ENCODE measurements at regions not wholly inside any gene's neighbourhood (a gene's known extent, or its start where the extent isn't known, plus 50 kb on each side); places are given as distances from the start of the nearest gene placed in this dataset.
"Not testable (repeated sequence)": the region's sequence is repeated elsewhere in the genome, so short reads cannot be mapped to it uniquely, and the experiment has no call there.

GRCh38 chr11:92048415-92048814 lies 176.2 kb upstream of the FAT3 start:
- ChIA-PET CTCF (no interaction called here), POLR2A (no interaction called here)
- no peaks in the 10 kb centered on the region for H3K27me3 Mint-ChIP-seq

GRCh38 chr11:92046103-92046502 lies 178.5 kb upstream of the FAT3 start:
- Mint-ChIP-seq H3K27me3 (no peaks in the 10 kb centered on the region), H3K4me3 (no peak overlapping the region), H3K27ac (no peak overlapping the region), H3K4me1 (no peaks in the 10 kb centered on the region), H3K9me3 (peaks cover 0 to 21% (median 7%) of the 10 kb centered on the region in 5 donors), H3K36me3 (no peaks in the 10 kb centered on the region)
- H3K4me3 ChIP-seq (ENCODE audit: low read length), result no peak overlapping the region
- no peaks in the 10 kb centered on the region for H3K36me3 ChIP-seq (ENCODE audit: insufficient read depth, low read length)
- H3K9me3 ChIP-seq (ENCODE audit: low read length), result no peaks in the 10 kb centered on the region
- no peaks in the 10 kb centered on the region for H3K27me3 ChIP-seq (ENCODE audit: insufficient read depth, low read length, poor library complexity, severe bottlenecking)
- H3K27ac ChIP-seq (ENCODE audit: low read depth, low read length), result no peak overlapping the region
- POLR2A ChIA-PET, result no interaction called here
- no peaks in the 10 kb centered on the region for H3K4me1 ChIP-seq (ENCODE audit: insufficient read depth, low read length)
- DNase-seq, result no peak
- CTCF ChIA-PET, result no interaction called here

More at GRCh38 chr11:92048415-92048814, 176.2 kb upstream of the FAT3 start:
- Histone ChIP-seq H3K36me3 (ENCODE audit: insufficient read depth, low read length) (no peaks in the 10 kb centered on the region), H3K4me1 (ENCODE audit: insufficient read depth, low read length) (no peaks in the 10 kb centered on the region), H3K4me3 (ENCODE audit: low read length) (no peak overlapping the region), H3K27me3 (ENCODE audit: insufficient read depth, low read length, poor library complexity, severe bottlenecking) (no peaks in the 10 kb centered on the region), H3K27ac (ENCODE audit: low read depth, low read length) (no peak overlapping the region), H3K9me3 (ENCODE audit: low read length) (no peaks in the 10 kb centered on the region)
- H3K27ac Mint-ChIP-seq, result no peak overlapping the region
- no peaks in the 10 kb centered on the region for H3K36me3 Mint-ChIP-seq
- DNase-seq, result no peak
- no peaks in the 10 kb centered on the region for H3K4me1 Mint-ChIP-seq
- H3K4me3 Mint-ChIP-seq, result no peak overlapping the region
- peaks cover 3 to 20% (median 7%) of the 10 kb centered on the region in 5 donors for H3K9me3 Mint-ChIP-seq

- CTCF ChIA-PET, result no interaction called here
- H3K36me3 Mint-ChIP-seq, result no peaks in the 10 kb centered on the region
- Histone ChIP-seq H3K27ac (ENCODE audit: low read depth, low read length) (no peak overlapping the region), H3K4me3 (ENCODE audit: low read length) (no peak overlapping the region), H3K27me3 (ENCODE audit: insufficient read depth, low read length, poor library complexity, severe bottlenecking) (no peaks in the 10 kb centered on the region), H3K9me3 (ENCODE audit: low read length) (no peaks in the 10 kb centered on the region), H3K4me1 (ENCODE audit: insufficient read depth, low read length) (no peaks in the 10 kb centered on the region), H3K36me3 (ENCODE audit: insufficient read depth, low read length) (no peaks in the 10 kb centered on the region)
- H3K27ac Mint-ChIP-seq, result no peak overlapping the region
- POLR2A ChIA-PET, result no interaction called here
- peaks cover 3 to 21% (median 7%) of the 10 kb centered on the region in 5 donors for H3K9me3 Mint-ChIP-seq
- no peaks in the 10 kb centered on the region for H3K27me3 Mint-ChIP-seq
- H3K4me1 Mint-ChIP-seq, result no peaks in the 10 kb centered on the region
- no peak overlapping the region for H3K4me3 Mint-ChIP-seq
- no peak for DNase-seq
Measured at GRCh38 chr11:92045301-92045700, 179.3 kb upstream of the FAT3 start.

- DNase-seq, result no peak
- Histone ChIP-seq H3K4me1 (ENCODE audit: insufficient read depth, low read length) (no peaks in the 10 kb centered on the region), H3K9me3 (ENCODE audit: low read length) (no peaks in the 10 kb centered on the region), H3K27ac (ENCODE audit: low read depth, low read length) (no peak overlapping the region), H3K27me3 (ENCODE audit: insufficient read depth, low read length, poor library complexity, severe bottlenecking) (no peaks in the 10 kb centered on the region), H3K4me3 (ENCODE audit: low read length) (no peak overlapping the region), H3K36me3 (ENCODE audit: insufficient read depth, low read length) (no peaks in the 10 kb centered on the region)
- Mint-ChIP-seq H3K27ac (no peak overlapping the region), H3K4me3 (no peak overlapping the region), H3K27me3 (peaks cover 0 to 2% of the 10 kb centered on the region in 2 donors), H3K9me3 (peaks cover 0 to 13% (median 5%) of the 10 kb centered on the region in 5 donors), H3K36me3 (no peaks in the 10 kb centered on the region), H3K4me1 (no peaks in the 10 kb centered on the region)
- POLR2A ChIA-PET, result no interaction called here
- CTCF ChIA-PET, result no interaction called here
Measured at GRCh38 chr11:92035488-92035887, 189.1 kb upstream of the FAT3 start.

- POLR2A ChIA-PET; H3K36me3 Mint-ChIP-seq; H3K27me3 ChIP-seq (ENCODE audit: insufficient read depth, low read length, poor library complexity, severe bottlenecking); H3K36me3 ChIP-seq (ENCODE audit: insufficient read depth, low read length); H3K27me3 Mint-ChIP-seq; H3K4me3 Mint-ChIP-seq; H3K4me1 Mint-ChIP-seq; H3K27ac ChIP-seq (ENCODE audit: low read depth, low read length); CTCF ChIA-PET; H3K9me3 ChIP-seq (ENCODE audit: low read length); H3K27ac Mint-ChIP-seq; DNase-seq; H3K4me1 ChIP-seq (ENCODE audit: insufficient read depth, low read length); H3K4me3 ChIP-seq (ENCODE audit: low read length): not testable (repeated sequence)
- H3K9me3 Mint-ChIP-seq, result peaks cover 3 to 15% (median 7%) of the 10 kb centered on the region in 5 donors
Measured at GRCh38 chr11:92027136-92027535, 197.5 kb upstream of the FAT3 start.

- Mint-ChIP-seq H3K4me1 (no peaks in the 10 kb centered on the region), H3K4me3 (no peak overlapping the region), H3K9me3 (peaks cover 3 to 15% (median 7%) of the 10 kb centered on the region in 5 donors), H3K27me3 (no peaks in the 10 kb centered on the region), H3K27ac (no peak overlapping the region), H3K36me3 (no peaks in the 10 kb centered on the region)
- no peaks in the 10 kb centered on the region for H3K27me3 ChIP-seq (ENCODE audit: insufficient read depth, low read length, poor library complexity, severe bottlenecking)
- H3K27ac ChIP-seq (ENCODE audit: low read depth, low read length), result no peak overlapping the region
- no peaks in the 10 kb centered on the region for H3K9me3 ChIP-seq (ENCODE audit: low read length)
- DNase-seq, result no peak
- ChIA-PET CTCF (no interaction called here), POLR2A (no interaction called here)
- no peaks in the 10 kb centered on the region for H3K36me3 ChIP-seq (ENCODE audit: insufficient read depth, low read length)
- no peaks in the 10 kb centered on the region for H3K4me1 ChIP-seq (ENCODE audit: insufficient read depth, low read length)
- H3K4me3 ChIP-seq (ENCODE audit: low read length), result no peak overlapping the region
Measured at GRCh38 chr11:92026664-92027063, 198.0 kb upstream of the FAT3 start.

- no peak overlapping the region for H3K4me3 ChIP-seq (ENCODE audit: low read length)
- H3K36me3 Mint-ChIP-seq, result no peaks in the 10 kb centered on the region
- no peak for DNase-seq
- H3K4me1 ChIP-seq (ENCODE audit: insufficient read depth, low read length), result no peaks in the 10 kb centered on the region
- CTCF ChIA-PET, result no interaction called here
- H3K27ac ChIP-seq (ENCODE audit: low read depth, low read length), result no peak overlapping the region
- H3K4me1 Mint-ChIP-seq, result no peaks in the 10 kb centered on the region
- H3K27me3 ChIP-seq (ENCODE audit: insufficient read depth, low read length, poor library complexity, severe bottlenecking), result no peaks in the 10 kb centered on the region
- H3K36me3 ChIP-seq (ENCODE audit: insufficient read depth, low read length), result no peaks in the 10 kb centered on the region
- no peak overlapping the region for H3K4me3 Mint-ChIP-seq
- POLR2A ChIA-PET, result no interaction called here
- no peaks in the 10 kb centered on the region for H3K27me3 Mint-ChIP-seq
- peaks cover 5 to 15% (median 8%) of the 10 kb centered on the region in 5 donors for H3K9me3 Mint-ChIP-seq
- no peaks in the 10 kb centered on the region for H3K9me3 ChIP-seq (ENCODE audit: low read length)
- H3K27ac Mint-ChIP-seq, result no peak overlapping the region
Measured at GRCh38 chr11:92024788-92025187, 199.8 kb upstream of the FAT3 start.

- H3K27me3 Mint-ChIP-seq, result peaks cover 0 to under 1% of the 10 kb centered on the region in 2 donors
- H3K36me3 ChIP-seq (ENCODE audit: insufficient read depth, low read length), result no peaks in the 10 kb centered on the region
- no peaks in the 10 kb centered on the region for H3K4me1 Mint-ChIP-seq
- ChIA-PET POLR2A (no interaction called here), CTCF (no interaction called here)
- H3K4me3 Mint-ChIP-seq, result no peak overlapping the region
- H3K4me3 ChIP-seq (ENCODE audit: low read length), result no peak overlapping the region
- H3K36me3 Mint-ChIP-seq, result no peaks in the 10 kb centered on the region
- no peak for DNase-seq
- H3K4me1 ChIP-seq (ENCODE audit: insufficient read depth, low read length), result no peaks in the 10 kb centered on the region
- H3K9me3 ChIP-seq (ENCODE audit: low read length), result peaks cover 3% of the 10 kb centered on the region
- peaks cover 10 to 18% (median 13%) of the 10 kb centered on the region in 5 donors for H3K9me3 Mint-ChIP-seq
- H3K27ac Mint-ChIP-seq, result no peak overlapping the region
- H3K27me3 ChIP-seq (ENCODE audit: insufficient read depth, low read length, poor library complexity, severe bottlenecking), result no peaks in the 10 kb centered on the region
- no peak overlapping the region for H3K27ac ChIP-seq (ENCODE audit: low read depth, low read length)
Measured at GRCh38 chr11:92022499-92022898, 202.1 kb upstream of the FAT3 start.

GRCh38 chr11:92018332-92018731 lies 206.3 kb upstream of the FAT3 start:
- Histone ChIP-seq H3K36me3 (ENCODE audit: insufficient read depth, low read length) (no peaks in the 10 kb centered on the region), H3K9me3 (ENCODE audit: low read length) (peaks cover 3% of the 10 kb centered on the region), H3K27me3 (ENCODE audit: insufficient read depth, low read length, poor library complexity, severe bottlenecking) (no peaks in the 10 kb centered on the region), H3K4me1 (ENCODE audit: insufficient read depth, low read length) (no peaks in the 10 kb centered on the region), H3K4me3 (ENCODE audit: low read length) (no peak overlapping the region), H3K27ac (ENCODE audit: low read depth, low read length) (no peak overlapping the region)
- Mint-ChIP-seq H3K27ac (no peak overlapping the region), H3K27me3 (peaks cover 0 to 2% of the 10 kb centered on the region in 2 donors), H3K4me3 (no peak overlapping the region), H3K4me1 (no peaks in the 10 kb centered on the region), H3K9me3 (peaks cover 15 to 31% (median 23%) of the 10 kb centered on the region in 5 donors), H3K36me3 (no peaks in the 10 kb centered on the region)
- no peak for DNase-seq
- ChIA-PET POLR2A (no interaction called here), CTCF (no interaction called here)

Data from CD8-positive, alpha-beta memory T cell (primary cell).